Ovary (tissue), 7 donors: ENCODE measurements at regions not wholly inside any gene's neighbourhood (a gene's known extent, or its start where the extent isn't known, plus 50 kb on each side); places are given as distances from the start of the nearest gene placed in this dataset.

ENCODE experiments used
- DNase-seq, 5 donors: peaks; one replicate each; pipeline ENCODE4 v3.0.0-alpha.2; 2019 to 2020
- H3K27ac ChIP-seq, 2 donors: fragments of 200-600 bp; one replicate each; pipeline versions ENCODE4 v1.5.1 to v1.8.0; 2019 to 2022
- H3K27me3 ChIP-seq: fragments of 200-600 bp; one replicate; pipeline ENCODE4 v1.8.0; 2022
- H3K36me3 ChIP-seq: fragments of 200-600 bp; sonication (generic); one replicate; pipeline ENCODE4 v1.5.1; 2019
- H3K4me1 ChIP-seq: one replicate; pipeline ENCODE4 v1.8.1; 2013; ENCODE audit warnings: mild to moderate bottlenecking, moderate library complexity; ENCODE audit not compliant: insufficient read depth
- H3K4me3 ChIP-seq: fragments of 200-600 bp; sonication (generic); one replicate; pipeline ENCODE4 v1.5.1; 2017
- H3K9me3 ChIP-seq, 2 donors: fragments of 200-600 bp in 1 of 2; sonication (generic) in 1 of 2; one replicate each; pipeline versions ENCODE4 v1.5.1 to v1.8.1; 2013 to 2019; ENCODE audit warnings: mild to moderate bottlenecking in 1 of 2, moderate library complexity in 1 of 2
- CTCF ChIP-seq, 3 donors: fragments of 450-650 bp in 2 of 3; fragments of 200-600 bp in 1 of 3; IDR thresholded peaks; one replicate each; pipeline versions ENCODE4 v1.5.1 to v1.8.0; 2016 to 2022; ENCODE audit warnings: antibody characterized with exemption in 3 of 3, mild to moderate bottlenecking in 1 of 3
- EP300 ChIP-seq: sonication (generic); formaldehyde crosslinking; IDR thresholded peaks from one replicate; pipeline ENCODE4 v1.6.1; 2017; ENCODE audit warnings: antibody characterized with exemption
- POLR2A ChIP-seq: fragments of 450-650 bp; IDR thresholded peaks from one replicate; pipeline ENCODE4 v1.6.1; 2017; ENCODE audit warnings: antibody characterized with exemption, mild to moderate bottlenecking, moderate library complexity
- WGBS, 3 donors: extraction: QIAGEN DNeasy Blood & Tissue Kit in 1 of 3; methylation state at CpG; one replicate each; pipeline versions ENCODE4 v1.1.5 to v1.1.7; 2013 to 2017; 5-methylcytosine and 5-hydroxymethylcytosine counted together
- intact Hi-C, 4 donors: fragments of 100-400 bp; cut with DNase I; formaldehyde crosslinking; loops; one replicate each; pipeline versions ENCODE4 v1.11.0 to v1.15.1; 2022 to 2023
- donor health status: DM: no; HTN: no; CAD: no; lungs with moderate emphysema.
- donor health status: DM: no; HTN: no; CAD: no.
- donor health status: Bipolar disorder and iron deficiency.
- donor health status: DM: no; HTN: no; CAD: no.
- donor health status: DM: yes; HTN: yes; CAD: no.

GRCh38 chr7:121623130-121623872 lies 227.2 kb upstream of the FAM3C start:
- Histone ChIP-seq H3K4me3 (no peak overlapping the region), H3K27ac (no peak overlapping the region), H3K4me1 (no peaks in the 10 kb centered on the region), H3K36me3 (no peaks in the 10 kb centered on the region), H3K9me3 (no peaks in the 10 kb centered on the region), H3K27me3 (no peaks in the 10 kb centered on the region)
- TF ChIP-seq POLR2A = no peak
- no peak for TF ChIP-seq EP300
- TF ChIP-seq CTCF (IDR thresholded peaks at IDR 0.05) = no peak
- intact Hi-C loops = no loop called here
- WGBS, 3 donors = 70 to 77% (median 72%) methylated on average over 6 of the region's 6 CpGs
- no peak for DNase-seq

GRCh38 chr7:121621937-121622336 lies 225.8 kb upstream of the FAM3C start:
- Histone ChIP-seq H3K36me3 (no peaks in the 10 kb centered on the region), H3K9me3 (no peaks in the 10 kb centered on the region), H3K27ac (no peak overlapping the region), H3K27me3 (no peaks in the 10 kb centered on the region), H3K4me1 (no peaks in the 10 kb centered on the region), H3K4me3 (no peak overlapping the region)
- intact Hi-C loops = no loop called here
- DNase-seq = no peak
- TF ChIP-seq EP300 (no peak), CTCF (IDR thresholded peaks at IDR 0.05) (no peak), POLR2A (no peak)
- 38 to 46% (median 40%) methylated on average over 4 of the region's 4 CpGs for WGBS, 3 donors

- WGBS, 3 donors = 91 to 93% (median 92%) methylated on average over 11 of the region's 11 CpGs
- intact Hi-C loops = no loop called here
- no peaks in the 10 kb centered on the region for H3K4me1 ChIP-seq
- H3K27me3 ChIP-seq = no peaks in the 10 kb centered on the region
- no peak overlapping the region for H3K27ac ChIP-seq
- TF ChIP-seq POLR2A = no peak
- no peak for TF ChIP-seq CTCF (IDR thresholded peaks at IDR 0.05)
- no peak for TF ChIP-seq EP300
- no peaks in the 10 kb centered on the region for H3K36me3 ChIP-seq
- no peak for DNase-seq
- H3K9me3 ChIP-seq = no peaks in the 10 kb centered on the region
- no peak overlapping the region for H3K4me3 ChIP-seq
Measured at GRCh38 chr7:121620953-121621606, 225.0 kb upstream of the FAM3C start.

- Histone ChIP-seq H3K4me1 (no peaks in the 10 kb centered on the region), H3K9me3 (no peaks in the 10 kb centered on the region), H3K4me3 (no peak overlapping the region), H3K36me3 (no peaks in the 10 kb centered on the region), H3K27ac (no peak overlapping the region), H3K27me3 (no peaks in the 10 kb centered on the region)
- intact Hi-C loops = no loop called here
- no peak for TF ChIP-seq CTCF (IDR thresholded peaks at IDR 0.05)
- no peak for TF ChIP-seq EP300
- TF ChIP-seq POLR2A = no peak
- WGBS, 3 donors = 40 to 58% (median 49%) methylated on average over 3 of the region's 3 CpGs
- DNase-seq = no peak
Measured at GRCh38 chr7:121620206-121620605, 224.1 kb upstream of the FAM3C start.
